Neural progenitor cell (in vitro differentiated cells): ENCODE measurements at regions not wholly inside any gene's neighbourhood (a gene's known extent, or its start where the extent isn't known, plus 50 kb on each side); places are given as distances from the start of the nearest gene placed in this dataset.

Experiments used
- DNase-seq: peaks from one replicate; pipeline ENCODE4 v3.0.0-alpha.2; 2016; ENCODE audit warnings: low spot score
- H2AFZ ChIP-seq: fragments of 200-600 bp; sonication (generic); replicated peaks from 2 replicates; pipeline ENCODE4 v1.6.1; 2016; ENCODE audit warnings: antibody characterized with exemption
- H3F3A ChIP-seq: fragments of 200-600 bp; sonication (generic); 2 replicates; pipeline ENCODE4 v1.6.1; 2016; ENCODE audit warnings: antibody characterized with exemption, low read depth
- H3K27ac ChIP-seq: fragments of 200-600 bp; sonication (generic); 2 replicates; pipeline ENCODE4 v1.5.1; 2016; ENCODE audit warnings: mild to moderate bottlenecking
- H3K27me3 ChIP-seq: fragments of 200-600 bp; sonication (generic); 2 replicates; pipeline ENCODE4 v1.6.1; 2016; ENCODE audit warnings: mild to moderate bottlenecking, moderate library complexity
- H3K36me3 ChIP-seq: fragments of 200-600 bp; sonication (generic); 2 replicates; pipeline ENCODE4 v1.5.1; 2016
- H3K4me1 ChIP-seq: fragments of 200-600 bp; sonication (generic); 2 replicates; pipeline ENCODE4 v1.6.1; 2016; ENCODE audit warnings: mixed run types
- H3K4me2 ChIP-seq: fragments of 200-600 bp; sonication (generic); 2 replicates; pipeline ENCODE4 v1.6.1; 2016
- H3K4me3 ChIP-seq: fragments of 200-600 bp; sonication (generic); 2 replicates; pipeline ENCODE4 v1.5.1; 2016
- H3K79me2 ChIP-seq: fragments of 200-600 bp; sonication (generic); 2 replicates; pipeline ENCODE4 v1.6.1; 2016; ENCODE audit warnings: low read depth
- H3K9ac ChIP-seq: fragments of 200-600 bp; sonication (generic); 2 replicates; pipeline ENCODE4 v1.6.1; 2016
- H3K9me3 ChIP-seq: fragments of 200-600 bp; sonication (generic); 2 replicates; pipeline ENCODE4 v1.5.1; 2016; ENCODE audit warnings: low read depth
- H4K20me1 ChIP-seq: fragments of 200-600 bp; sonication (generic); 2 replicates; pipeline ENCODE4 v1.6.1; 2016; ENCODE audit warnings: low read depth
- H3K27ac Mint-ChIP-seq: 3 replicates; pipeline ENCODE4 v1.8.0; 2021; ENCODE audit warnings: mixed read lengths
- H3K27me3 Mint-ChIP-seq: 2 replicates; pipeline ENCODE4 v1.8.0; 2022; ENCODE audit warnings: low read depth, mild to moderate bottlenecking, inconsistent platforms, moderate library complexity, mixed read lengths; ENCODE audit not compliant: insufficient read depth
- H3K36me3 Mint-ChIP-seq: 3 replicates; pipeline ENCODE4 v1.8.0; 2021; ENCODE audit warnings: mixed read lengths
- H3K4me1 Mint-ChIP-seq: 3 replicates; pipeline ENCODE4 v1.8.0; 2021; ENCODE audit warnings: mixed read lengths
- H3K4me3 Mint-ChIP-seq: 3 replicates; pipeline ENCODE4 v1.8.0; 2021; ENCODE audit warnings: mild to moderate bottlenecking, moderate library complexity, mixed read lengths
- H3K9me3 Mint-ChIP-seq: 3 replicates; pipeline ENCODE4 v1.8.0; 2020; ENCODE audit warnings: mixed read lengths
- CTCF ChIP-seq: fragments of 200-600 bp; sonication (generic); IDR thresholded peaks from 2 replicates; pipeline ENCODE4 v1.5.1; 2017; ENCODE audit warnings: antibody characterized with exemption, mild to moderate bottlenecking
- EZH2 ChIP-seq: fragments of 200-600 bp; sonication (generic); IDR thresholded peaks from 2 replicates; pipeline ENCODE4 v1.6.1; 2017; ENCODE audit warnings: antibody characterized with exemption, mild to moderate bottlenecking, moderate library complexity
- EZH2phosphoT487 ChIP-seq: fragments of 200-600 bp; sonication (generic); IDR thresholded peaks from 2 replicates; pipeline ENCODE4 v1.6.1; 2017; ENCODE audit warnings: antibody characterized with exemption

- Histone ChIP-seq H4K20me1 (no peaks in the 10 kb centered on the region), H2AFZ (no peak overlapping the region), H3K9me3 (no peaks in the 10 kb centered on the region), H3K27me3 (no peaks in the 10 kb centered on the region), H3K4me1 (no peaks in the 10 kb centered on the region), H3F3A (no peaks in the 10 kb centered on the region), H3K36me3 (no peaks in the 10 kb centered on the region), H3K27ac (no peak overlapping the region), H3K4me3 (no peak overlapping the region), H3K9ac (no peak overlapping the region), H3K4me2 (no peak overlapping the region), H3K79me2 (no peaks in the 10 kb centered on the region)
- Mint-ChIP-seq H3K4me1 (no peaks in the 10 kb centered on the region), H3K36me3 (no peaks in the 10 kb centered on the region), H3K27ac (no peak overlapping the region), H3K4me3 (no peak overlapping the region), H3K27me3 (no peaks in the 10 kb centered on the region), H3K9me3 (peaks cover 4% of the 10 kb centered on the region)
- DNase-seq: no peak
- TF ChIP-seq CTCF: no peak
- TF ChIP-seq EZH2: no peak
- TF ChIP-seq EZH2phosphoT487: no peak
These were observed 767.2 kb downstream of the VRK1 start for GRCh38 chr14:97564334-97564733.

- H3K9me3 Mint-ChIP-seq: peaks cover 5% of the 10 kb centered on the region
These were observed 774.0 kb downstream of the VRK1 start for GRCh38 chr14:97571201-97571600.

GRCh38 chr14:97571866-97572555 is 774.8 kb downstream of the VRK1 start:
- Histone ChIP-seq H3K4me2 (no peak overlapping the region), H3K9me3 (no peaks in the 10 kb centered on the region), H3K27ac (no peak overlapping the region), H3K9ac (no peak overlapping the region), H3K27me3 (no peaks in the 10 kb centered on the region), H3K36me3 (no peaks in the 10 kb centered on the region), H3K79me2 (no peaks in the 10 kb centered on the region), H4K20me1 (no peaks in the 10 kb centered on the region), H2AFZ (no peak overlapping the region), H3K4me1 (no peaks in the 10 kb centered on the region), H3K4me3 (no peak overlapping the region), H3F3A (no peaks in the 10 kb centered on the region)
- Mint-ChIP-seq H3K9me3 (peaks cover 5% of the 10 kb centered on the region), H3K27me3 (peaks cover 3% of the 10 kb centered on the region), H3K4me1 (peaks cover 15% of the 10 kb centered on the region), H3K27ac (no peak overlapping the region), H3K4me3 (peak overlapping the region; percentile 28), H3K36me3 (no peaks in the 10 kb centered on the region)
- no peak for DNase-seq
- TF ChIP-seq EZH2phosphoT487: no peak
- TF ChIP-seq EZH2: no peak
- TF ChIP-seq CTCF: no peak

More at GRCh38 chr14:97571201-97571600, 774.0 kb downstream of the VRK1 start:
- H3K4me3 Mint-ChIP-seq: no peak overlapping the region
- no peaks in the 10 kb centered on the region for H3K36me3 ChIP-seq
- no peak overlapping the region for H3K4me2 ChIP-seq
- peaks cover 15% of the 10 kb centered on the region for H3K4me1 Mint-ChIP-seq
- no peaks in the 10 kb centered on the region for H3K9me3 ChIP-seq
- H3K27ac Mint-ChIP-seq: no peak overlapping the region
- no peak overlapping the region for H3K27ac ChIP-seq
- H3K27me3 Mint-ChIP-seq: peaks cover 3% of the 10 kb centered on the region
- H2AFZ ChIP-seq: no peak overlapping the region
- H3K9ac ChIP-seq: no peak overlapping the region
- no peak for TF ChIP-seq CTCF
- TF ChIP-seq EZH2phosphoT487: no peak
- TF ChIP-seq EZH2: no peak
- H3K27me3 ChIP-seq: no peaks in the 10 kb centered on the region
- H3K4me1 ChIP-seq: no peaks in the 10 kb centered on the region
- H3K4me3 ChIP-seq: no peak overlapping the region
- no peak for DNase-seq
- no peaks in the 10 kb centered on the region for H3K79me2 ChIP-seq
- H3K36me3 Mint-ChIP-seq: no peaks in the 10 kb centered on the region
- H4K20me1 ChIP-seq: no peaks in the 10 kb centered on the region
- H3F3A ChIP-seq: no peaks in the 10 kb centered on the region
